A549 (cell line): ENCODE measurements at regions not wholly inside any gene's neighbourhood (a gene's known extent, or its start where the extent isn't known, plus 50 kb on each side); places are given as distances from the start of the nearest gene placed in this dataset.

Experiments
- CEBPB ChIP-seq, 2 experiments: fragments of >200 bp in 1 of 2; sonication (Bioruptor Twin) in 1 of 2; formaldehyde crosslinking in 1 of 2; IDR thresholded peaks; 2 replicates each; pipeline ENCODE4 v1.6.1; 2012 to 2016
- CTCF ChIP-seq: fragments of >200 bp; sonication (Bioruptor Twin); formaldehyde crosslinking; IDR thresholded peaks from 3 replicates; pipeline ENCODE4 v1.5.1; 2016
- EP300 ChIP-seq, 2 experiments: fragments of >200 bp; sonication (Bioruptor Twin); formaldehyde crosslinking; IDR thresholded peaks; 2 replicates in 1 of 2; 3 replicates in 1 of 2; pipeline ENCODE4 v1.6.1; 2016 to 2017
- MAFK ChIP-seq: fragments of 450-650 bp; IDR thresholded peaks from 2 replicates; pipeline ENCODE4 v1.6.1; 2014; ENCODE audit not compliant: partially characterized antibody
- PBX3 ChIP-seq: IDR thresholded peaks from 2 replicates; pipeline ENCODE4 v1.6.1; 2012
- TP53 ChIP-seq: fragments of 250-450 bp; sonication (Bioruptor Pico); IDR thresholded peaks from 2 replicates; pipeline ENCODE4 v1.5.0; 2021; ENCODE audit warnings: mild to moderate bottlenecking, moderate library complexity
- USF2 ChIP-seq: fragments of 450-650 bp; IDR thresholded peaks from 2 replicates; pipeline ENCODE4 v1.6.1; 2014; ENCODE audit warnings: antibody characterized with exemption

- TF ChIP-seq EP300 (IDR thresholded peaks at IDR 0.05): no peak
- TF ChIP-seq CTCF: no peak
- no peak for TF ChIP-seq USF2
- TF ChIP-seq PBX3: no peak
- no peak for TF ChIP-seq CEBPB (IDR thresholded peaks at IDR 0.05)
- no peak for TF ChIP-seq MAFK
- no peak for TF ChIP-seq TP53 (CRISPR knock-in tag)
Measured at GRCh38 chr12:61546296-61546695, 713.9 kb upstream of the USP15 start.
